ENCODE measurements at regions not wholly inside any gene's neighbourhood (a gene's known extent, or its start where the extent isn't known, plus 50 kb on each side); places are given as distances from the start of the nearest gene placed in this dataset.

- TF ChIP-seq CTCF (IDR thresholded peaks at IDR 0.05; ENCODE audit: poor library complexity), result no peak
- TF ChIP-seq EZH2 (IDR thresholded peaks at IDR 0.05; ENCODE audit: borderline replicate concordance), result no peak
- no peak for TF ChIP-seq EZH2phosphoT487 (IDR thresholded peaks at IDR 0.05; ENCODE audit: low read depth, severe bottlenecking, unreplicated experiment)
These were observed 50.0 kb upstream of the TSC22D2 start for GRCh38 chr3:150357923-150358607.

Measured in hepatocyte (in vitro differentiated cells).